Kasumi-1 (cell line): ENCODE measurements at regions not wholly inside any gene's neighbourhood (a gene's known extent, or its start where the extent isn't known, plus 50 kb on each side); places are given as distances from the start of the nearest gene placed in this dataset.
A peak's percentile ranks its signal among the peaks of the same experiment; 100 is the strongest.
"Not testable (repeated sequence)": the region's sequence is repeated elsewhere in the genome, so short reads cannot be mapped to it uniquely, and the experiment has no call there.

Source experiments
- DNase-seq, 2 experiments: peaks; one replicate each; lab custom pipeline; 2025; lab: John Stamatoyannopoulos, UW

- DNase-seq: no peak
Measured at GRCh38 chr7:152594801-152595200, 81.1 kb downstream of the XRCC2 start.

- DNase-seq: no peak
Measured at GRCh38 chr7:152591976-152592375, 84.0 kb downstream of the XRCC2 start.

- DNase-seq: no peak
Measured at GRCh38 chr7:152590481-152590880, 85.5 kb downstream of the XRCC2 start.

GRCh38 chr7:152589821-152590220 lies 86.1 kb downstream of the XRCC2 start:
- not testable (repeated sequence) for DNase-seq

GRCh38 chr7:152588350-152588749 lies 87.6 kb downstream of the XRCC2 start:
- no peak for DNase-seq

- DNase-seq: no peak
Measured at GRCh38 chr7:152587366-152587765, 88.6 kb downstream of the XRCC2 start.

- no peak for DNase-seq
Measured at GRCh38 chr7:152583006-152583405, 92.9 kb downstream of the XRCC2 start.

- DNase-seq: no peak
Measured at GRCh38 chr7:152579070-152579469, 96.9 kb downstream of the XRCC2 start.

GRCh38 chr7:152577339-152577738 lies 98.6 kb downstream of the XRCC2 start:
- DNase-seq: no peak

- DNase-seq: no peak
Measured at GRCh38 chr7:152574892-152575548, 100.9 kb downstream of the XRCC2 start.

GRCh38 chr7:152573186-152573585 lies 102.8 kb downstream of the XRCC2 start:
- not testable (repeated sequence) for DNase-seq

GRCh38 chr7:152572101-152572500 lies 103.8 kb downstream of the XRCC2 start:
- DNase-seq: no peak

GRCh38 chr7:152571068-152571467 lies 104.9 kb downstream of the XRCC2 start:
- no peak for DNase-seq

GRCh38 chr7:152568972-152569371 lies 107.0 kb downstream of the XRCC2 start:
- no peak for DNase-seq

GRCh38 chr7:152565731-152566130 lies 110.2 kb downstream of the XRCC2 start:
- DNase-seq: peak; percentile 26 to 30

- peak; percentile 9 to 31 for DNase-seq
Measured at GRCh38 chr7:152564656-152565250, 111.2 kb downstream of the XRCC2 start.

GRCh38 chr7:152556013-152556755 lies 119.8 kb downstream of the XRCC2 start:
- no peak for DNase-seq

- no peak for DNase-seq
Measured at GRCh38 chr7:152553671-152554317, 118.0 kb upstream of the KMT2C start.

GRCh38 chr7:152551304-152552036 lies 115.7 kb upstream of the KMT2C start:
- DNase-seq: no peak

- no peak for DNase-seq
Measured at GRCh38 chr7:152544971-152545619, 109.3 kb upstream of the KMT2C start.

GRCh38 chr7:152544481-152544927 lies 108.7 kb upstream of the KMT2C start:
- no peak for DNase-seq
